WTC11 (cell line): ENCODE measurements at regions not wholly inside any gene's neighbourhood (a gene's known extent, or its start where the extent isn't known, plus 50 kb on each side); places are given as distances from the start of the nearest gene placed in this dataset.

Experiments used
- ATAC-seq: fragments of 200-7000 bp; cut with Tn5 transposase; 2 replicates; pipeline ENCODE4 v1.10.0; 2021; ENCODE audit warnings: mild to moderate bottlenecking, moderate library complexity
- CTCF ChIA-PET: fragments of 300-600 bp; sonication (Branson Sonifier 250); formaldehyde crosslinking; loops from one replicate; lab custom pipeline; 2021; ENCODE audit warnings: antibody characterized with exemption; lab: Charles Lee
- POLR2A ChIA-PET: fragments of 350-600 bp; sonication (Branson Sonifier 250); formaldehyde crosslinking; loops from one replicate; lab custom pipeline; 2021; ENCODE audit warnings: antibody characterized with exemption; lab: Charles Lee
- DNase-seq: peaks from one replicate; pipeline ENCODE4 v3.0.0; 2021; ENCODE audit warnings: low spot score
- H3K27ac Mint-ChIP-seq: 2 replicates; pipeline ENCODE4 v1.8.0; 2021; ENCODE audit warnings: mixed read lengths
- H3K27me3 Mint-ChIP-seq: 2 replicates; pipeline ENCODE4 v1.8.0; 2021; ENCODE audit warnings: low read depth, mild to moderate bottlenecking, moderate library complexity, mixed read lengths
- H3K36me3 Mint-ChIP-seq: 2 replicates; pipeline ENCODE4 v1.8.0; 2021; ENCODE audit warnings: mixed read lengths
- H3K4me1 Mint-ChIP-seq: 2 replicates; pipeline ENCODE4 v1.8.0; 2022; ENCODE audit warnings: mixed read lengths
- H3K4me3 Mint-ChIP-seq: 2 replicates; pipeline ENCODE4 v1.8.0; 2021; ENCODE audit warnings: mild to moderate bottlenecking, moderate library complexity, mixed read lengths
- H3K9me3 Mint-ChIP-seq: 2 replicates; pipeline ENCODE4 v1.8.0; 2021; ENCODE audit warnings: mixed read lengths
- ATF2 ChIP-seq: sonication (generic); formaldehyde crosslinking; IDR thresholded peaks from 2 replicates; pipeline ENCODE4 v1.8.1; 2022; ENCODE audit warnings: low read depth, missing genetic modification reagents, borderline replicate concordance
- ELF4 ChIP-seq: sonication (generic); formaldehyde crosslinking; IDR thresholded peaks from 2 replicates; pipeline ENCODE4 v1.8.1; 2022; ENCODE audit warnings: low read depth, mild to moderate bottlenecking, moderate library complexity, missing genetic modification reagents
- ESRRA ChIP-seq: sonication (generic); formaldehyde crosslinking; IDR thresholded peaks from 2 replicates; pipeline ENCODE4 v1.8.1; 2022; ENCODE audit warnings: mild to moderate bottlenecking, missing genetic modification reagents, borderline replicate concordance
- FOXJ3 ChIP-seq: sonication (generic); formaldehyde crosslinking; IDR thresholded peaks from 2 replicates; pipeline ENCODE4 v1.9.0; 2021; ENCODE audit warnings: missing genetic modification reagents, mild to moderate bottlenecking, borderline replicate concordance
- GABPB1 ChIP-seq: sonication (generic); formaldehyde crosslinking; IDR thresholded peaks from 2 replicates; pipeline ENCODE4 v1.8.1; 2023; ENCODE audit warnings: mild to moderate bottlenecking, missing genetic modification reagents
- GTF2I ChIP-seq: fragments of 250-450 bp; sonication (Bioruptor Pico); conservative IDR thresholded peaks from 2 replicates; pipeline ENCODE4 v1.4.0; 2021; ENCODE audit warnings: mild to moderate bottlenecking
- HMGA2 ChIP-seq: fragments of 250-450 bp; sonication (Bioruptor Pico); IDR thresholded peaks from 2 replicates; pipeline ENCODE4 v1.4.0; 2021; ENCODE audit warnings: mild to moderate bottlenecking, moderate library complexity
- HMGXB4 ChIP-seq: sonication (generic); formaldehyde crosslinking; IDR thresholded peaks from 2 replicates; pipeline ENCODE4 v1.8.1; 2023; ENCODE audit warnings: mild to moderate bottlenecking, moderate library complexity, missing genetic modification reagents
- IRF1 ChIP-seq: sonication (generic); formaldehyde crosslinking; IDR thresholded peaks from 2 replicates; pipeline ENCODE4 v1.8.0; 2023; ENCODE audit warnings: missing genetic modification reagents
- MAX ChIP-seq: sonication (generic); formaldehyde crosslinking; IDR thresholded peaks from 2 replicates; pipeline ENCODE4 v1.8.0; 2022; ENCODE audit warnings: mild to moderate bottlenecking, missing genetic modification reagents
- NFATC4 ChIP-seq: fragments of 250-450 bp; sonication (Bioruptor Pico); IDR thresholded peaks from 2 replicates; pipeline ENCODE4 v1.9.0; 2021; ENCODE audit warnings: mild to moderate bottlenecking
- NR1H2 ChIP-seq: sonication (generic); formaldehyde crosslinking; IDR thresholded peaks from 2 replicates; pipeline ENCODE4 v1.9.0; 2021; ENCODE audit warnings: mild to moderate bottlenecking, moderate library complexity, missing genetic modification reagents
- OVOL2 ChIP-seq: fragments of 250-450 bp; sonication (Bioruptor Pico); IDR thresholded peaks from 2 replicates; pipeline ENCODE4 v1.9.0; 2021; ENCODE audit warnings: mild to moderate bottlenecking, borderline replicate concordance
- PRRX2 ChIP-seq: fragments of 250-450 bp; sonication (Bioruptor Pico); IDR thresholded peaks from 2 replicates; pipeline ENCODE4 v1.8.0; 2021; ENCODE audit warnings: mild to moderate bottlenecking
- SMAD3 ChIP-seq: sonication (generic); formaldehyde crosslinking; IDR thresholded peaks from 2 replicates; pipeline ENCODE4 v1.8.0; 2022; ENCODE audit warnings: missing genetic modification reagents, mild to moderate bottlenecking, borderline replicate concordance
- STAT6 ChIP-seq: sonication (generic); formaldehyde crosslinking; conservative IDR thresholded peaks from 2 replicates; pipeline ENCODE4 v1.8.1; 2023; ENCODE audit warnings: mild to moderate bottlenecking, low read depth, missing genetic modification reagents, moderate library complexity
- TCF7 ChIP-seq: sonication (generic); formaldehyde crosslinking; IDR thresholded peaks from 2 replicates; pipeline ENCODE4 v1.8.0; 2022; ENCODE audit warnings: mild to moderate bottlenecking, low read depth, missing genetic modification reagents, moderate library complexity
- TEAD1 ChIP-seq: sonication (generic); formaldehyde crosslinking; IDR thresholded peaks from 2 replicates; pipeline ENCODE4 v1.8.0; 2022; ENCODE audit warnings: mild to moderate bottlenecking, missing genetic modification reagents
- ZBTB21 ChIP-seq: sonication (generic); formaldehyde crosslinking; IDR thresholded peaks from 2 replicates; pipeline ENCODE4 v1.8.1; 2023; ENCODE audit warnings: mild to moderate bottlenecking, missing genetic modification reagents, borderline replicate concordance
- ZNF396 ChIP-seq: fragments of 250-450 bp; sonication (Bioruptor Pico); IDR thresholded peaks from 2 replicates; pipeline ENCODE4 v1.8.0; 2021; ENCODE audit warnings: mild to moderate bottlenecking, moderate library complexity, borderline replicate concordance

GRCh38 chr1:4052657-4053056 is 152.6 kb upstream of the C1orf174 start (continued):
- no peak for TF ChIP-seq FOXJ3 (CRISPR knock-in tag)

- Mint-ChIP-seq H3K4me1 (no peaks in the 10 kb centered on the region), H3K27ac (no peak overlapping the region), H3K9me3 (peaks cover 52% of the 10 kb centered on the region), H3K27me3 (peaks cover 10% of the 10 kb centered on the region), H3K36me3 (peaks cover 61% of the 10 kb centered on the region), H3K4me3 (no peak overlapping the region)
- no peak for TF ChIP-seq MAX
- TF ChIP-seq ESRRA, result no peak
- no peak for TF ChIP-seq PRRX2 (CRISPR knock-in tag)
- TF ChIP-seq HMGA2 (CRISPR knock-in tag), result no peak
- TF ChIP-seq TCF7, result no peak
- TF ChIP-seq ATF2 (CRISPR knock-in tag), result no peak
- no peak for TF ChIP-seq IRF1 (CRISPR knock-in tag)
- TF ChIP-seq SMAD3 (CRISPR knock-in tag), result no peak
- TF ChIP-seq ZNF396 (CRISPR knock-in tag), result no peak
- TF ChIP-seq TEAD1 (CRISPR knock-in tag), result no peak
- no peak for TF ChIP-seq ELF4
- TF ChIP-seq GTF2I (CRISPR knock-in tag), result no peak
- no peak for TF ChIP-seq GABPB1 (CRISPR knock-in tag)
- TF ChIP-seq NFATC4 (CRISPR knock-in tag), result no peak
- TF ChIP-seq NR1H2 (CRISPR knock-in tag), result no peak
- no peak for TF ChIP-seq ZBTB21 (CRISPR knock-in tag)
- no peak for TF ChIP-seq OVOL2 (CRISPR knock-in tag)
- no peak for TF ChIP-seq STAT6 (CRISPR knock-in tag)
- TF ChIP-seq HMGXB4 (CRISPR knock-in tag), result no peak
- ChIA-PET POLR2A (no interaction called here), CTCF (no interaction called here)
- DNase-seq (no peak), ATAC-seq (no peak)
Measured at GRCh38 chr1:4053160-4053748, 153.2 kb upstream of the C1orf174 start.
